ENCODE measurements at regions not wholly inside any gene's neighbourhood (a gene's known extent, or its start where the extent isn't known, plus 50 kb on each side); places are given as distances from the start of the nearest gene placed in this dataset.

DNA sequence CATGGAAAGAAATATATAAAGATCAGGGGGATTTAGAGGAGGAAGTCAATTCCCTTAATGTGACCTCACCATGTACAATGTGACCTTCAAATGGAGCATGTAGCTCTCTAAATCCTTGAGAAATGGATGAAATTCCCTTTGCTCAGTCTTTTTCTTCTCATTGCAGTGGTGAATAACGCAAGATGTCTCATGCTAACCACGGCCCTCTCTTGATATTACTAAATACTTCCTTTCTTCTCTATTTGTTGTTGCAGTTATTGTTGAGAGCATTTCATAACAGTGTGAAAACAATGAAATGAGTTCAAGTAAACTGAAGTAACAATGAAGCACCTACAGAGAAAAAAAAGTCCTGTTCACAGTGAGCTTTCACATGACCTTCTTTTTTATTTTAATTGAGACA lies 55.6 kb downstream of the ZNF281 start:
- FAIRE-seq (no peak), DNase-seq (no peak)
- Histone ChIP-seq H3K36me3 (ENCODE audit: control insufficient read depth in 2 of 3, insufficient read depth in 3 of 3, low read length in 3 of 3) (no peaks in the 10 kb centered on the region), H3K27me3 (ENCODE audit: control insufficient read depth, insufficient read depth, low read length) (no peaks in the 10 kb centered on the region), H3K9ac (ENCODE audit: low read length in 3 of 3) (no peak overlapping the region), H3K4me1 (ENCODE audit: control insufficient read depth in 2 of 3, insufficient read depth in 2 of 3, low read depth in 1 of 3, low read length in 3 of 3) (no peaks in the 10 kb centered on the region), H3K4me3 (ENCODE audit: low read length in 3 of 3) (no peak overlapping the region), H3K9me3 (ENCODE audit: control insufficient read depth in 2 of 3, insufficient read depth in 1 of 3, low read length in 3 of 3) (no peaks in the 10 kb centered on the region), H3K27ac (ENCODE audit: low read depth in 2 of 2, low read length in 2 of 2) (no peak overlapping the region)
- TF ChIP-seq, protein P1, sequence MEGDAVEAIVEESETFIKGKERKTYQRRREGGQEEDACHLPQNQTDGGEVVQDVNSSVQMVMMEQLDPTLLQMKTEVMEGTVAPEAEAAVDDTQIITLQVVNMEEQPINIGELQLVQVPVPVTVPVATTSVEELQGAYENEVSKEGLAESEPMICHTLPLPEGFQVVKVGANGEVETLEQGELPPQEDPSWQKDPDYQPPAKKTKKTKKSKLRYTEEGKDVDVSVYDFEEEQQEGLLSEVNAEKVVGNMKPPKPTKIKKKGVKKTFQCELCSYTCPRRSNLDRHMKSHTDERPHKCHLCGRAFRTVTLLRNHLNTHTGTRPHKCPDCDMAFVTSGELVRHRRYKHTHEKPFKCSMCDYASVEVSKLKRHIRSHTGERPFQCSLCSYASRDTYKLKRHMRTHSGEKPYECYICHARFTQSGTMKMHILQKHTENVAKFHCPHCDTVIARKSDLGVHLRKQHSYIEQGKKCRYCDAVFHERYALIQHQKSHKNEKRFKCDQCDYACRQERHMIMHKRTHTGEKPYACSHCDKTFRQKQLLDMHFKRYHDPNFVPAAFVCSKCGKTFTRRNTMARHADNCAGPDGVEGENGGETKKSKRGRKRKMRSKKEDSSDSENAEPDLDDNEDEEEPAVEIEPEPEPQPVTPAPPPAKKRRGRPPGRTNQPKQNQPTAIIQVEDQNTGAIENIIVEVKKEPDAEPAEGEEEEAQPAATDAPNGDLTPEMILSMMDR (IDR thresholded peaks at IDR 0.05; ENCODE audit: borderline replicate concordance, extremely low read depth, insufficient read depth), result no peak
- intact Hi-C loops (cut with DNase I), result no loop called here

DNA sequence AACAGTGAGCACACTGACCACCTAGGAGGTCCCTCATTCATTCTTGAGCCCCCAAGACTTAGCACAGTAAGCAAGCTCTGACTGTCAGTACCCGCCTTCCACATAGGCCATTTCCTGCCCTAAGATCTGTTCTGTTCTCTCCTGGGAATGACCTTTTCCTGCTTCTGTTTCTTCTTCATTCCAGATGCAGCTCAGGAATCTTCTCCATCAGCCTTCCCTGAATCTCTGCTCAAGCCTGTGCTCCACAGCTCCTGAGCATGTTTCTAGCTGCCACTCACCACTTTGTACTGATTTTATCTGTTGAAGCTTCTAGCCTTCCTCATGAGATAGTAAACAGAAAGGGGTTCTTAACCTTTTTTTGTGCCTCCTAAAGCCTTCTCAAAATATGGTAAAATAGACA lies 56.6 kb downstream of the ZNF281 start:
- no peaks in the 10 kb centered on the region for H3K36me3 ChIP-seq (ENCODE audit: control insufficient read depth in 2 of 3, insufficient read depth in 3 of 3, low read length in 3 of 3)
- H3K9me3 ChIP-seq (ENCODE audit: control insufficient read depth in 2 of 3, insufficient read depth in 1 of 3, low read length in 3 of 3), result no peaks in the 10 kb centered on the region
- no peak for DNase-seq
- no peaks in the 10 kb centered on the region for H3K27me3 ChIP-seq (ENCODE audit: control insufficient read depth, insufficient read depth, low read length)
- no peaks in the 10 kb centered on the region for H3K4me1 ChIP-seq (ENCODE audit: control insufficient read depth in 2 of 3, insufficient read depth in 2 of 3, low read depth in 1 of 3, low read length in 3 of 3)
- intact Hi-C loops (cut with DNase I), result no loop called here
- H3K27ac ChIP-seq (ENCODE audit: low read depth in 2 of 2, low read length in 2 of 2), result no peak overlapping the region
- no peak overlapping the region for H3K9ac ChIP-seq (ENCODE audit: low read length in 3 of 3)
- TF ChIP-seq, protein P1 (IDR thresholded peaks at IDR 0.05; ENCODE audit: borderline replicate concordance, extremely low read depth, insufficient read depth), result no peak
- FAIRE-seq, result no peak
- H3K4me3 ChIP-seq (ENCODE audit: low read length in 3 of 3), result no peak overlapping the region

DNA sequence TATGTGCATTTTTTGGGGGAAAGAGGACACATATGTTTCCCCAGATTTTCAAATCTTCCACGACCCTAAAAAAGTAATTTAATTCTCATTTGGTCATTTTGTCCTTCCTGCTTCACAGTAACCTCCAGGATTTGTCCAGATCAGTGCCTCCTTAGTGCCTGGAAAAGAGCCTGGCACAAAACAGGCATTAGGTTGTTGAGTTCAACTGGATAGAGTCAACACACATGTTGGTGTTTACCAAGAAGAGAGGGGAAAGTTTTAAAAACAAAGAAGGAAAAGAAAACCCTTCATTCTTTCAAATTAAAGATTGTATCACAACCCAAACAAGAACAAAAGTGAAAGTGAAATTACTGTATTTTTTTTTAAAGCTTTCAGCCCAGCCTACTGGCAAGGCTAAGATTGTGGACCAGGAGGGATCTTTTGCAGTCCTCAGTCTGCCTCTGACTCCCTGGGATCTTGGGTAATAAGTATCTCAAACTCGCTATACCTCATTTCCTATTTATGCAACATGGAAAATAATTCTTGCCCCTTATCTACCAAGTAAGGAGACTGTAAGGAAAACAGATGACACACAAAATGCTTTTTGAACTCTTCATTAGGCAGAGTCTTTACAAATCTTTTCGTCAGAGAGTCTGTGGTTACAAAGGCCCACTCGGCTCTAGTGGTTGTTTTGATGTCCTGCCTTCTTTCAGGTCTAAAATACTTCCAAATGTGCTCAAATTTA lies 57.8 kb downstream of the ZNF281 start:
- no peak overlapping the region for H3K9ac ChIP-seq (ENCODE audit: low read length in 3 of 3)
- no peaks in the 10 kb centered on the region for H3K4me1 ChIP-seq (ENCODE audit: control insufficient read depth in 2 of 3, insufficient read depth in 2 of 3, low read depth in 1 of 3, low read length in 3 of 3)
- H3K27me3 ChIP-seq (ENCODE audit: control insufficient read depth, insufficient read depth, low read length), result no peaks in the 10 kb centered on the region
- FAIRE-seq, result no peak
- TF ChIP-seq, protein P1 (IDR thresholded peaks at IDR 0.05; ENCODE audit: borderline replicate concordance, extremely low read depth, insufficient read depth), result no peak
- no peak overlapping the region for H3K4me3 ChIP-seq (ENCODE audit: low read length in 3 of 3)
- no peaks in the 10 kb centered on the region for H3K9me3 ChIP-seq (ENCODE audit: control insufficient read depth in 2 of 3, insufficient read depth in 1 of 3, low read length in 3 of 3)
- H3K27ac ChIP-seq (ENCODE audit: low read depth in 2 of 2, low read length in 2 of 2), result no peak overlapping the region
- DNase-seq, result no peak
- no peaks in the 10 kb centered on the region for H3K36me3 ChIP-seq (ENCODE audit: control insufficient read depth in 2 of 3, insufficient read depth in 3 of 3, low read length in 3 of 3)
- intact Hi-C loops (cut with DNase I), result no loop called here

DNA sequence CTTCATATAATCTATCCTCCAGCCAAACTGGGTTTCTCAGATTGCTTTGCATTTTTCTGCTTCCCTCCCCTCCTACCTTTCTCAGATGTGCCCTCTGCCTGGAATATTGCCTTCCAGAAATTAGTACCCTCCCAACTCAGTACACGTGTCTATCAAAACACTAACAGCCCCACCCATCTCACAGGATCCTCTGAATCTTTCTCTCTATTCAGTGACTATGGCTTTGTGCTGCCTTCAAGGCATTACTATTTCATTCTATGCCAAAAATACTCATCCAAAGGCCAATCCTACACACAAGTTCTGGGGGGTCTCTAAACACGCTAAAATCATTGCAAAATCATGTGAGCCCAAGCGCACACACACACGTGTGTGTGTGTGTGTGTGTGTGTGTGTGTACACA lies 58.4 kb downstream of the ZNF281 start:
- Histone ChIP-seq H3K4me1 (ENCODE audit: control insufficient read depth in 2 of 3, insufficient read depth in 2 of 3, low read depth in 1 of 3, low read length in 3 of 3) (no peaks in the 10 kb centered on the region), H3K4me3 (ENCODE audit: low read length in 3 of 3) (no peak overlapping the region), H3K27ac (ENCODE audit: low read depth in 2 of 2, low read length in 2 of 2) (no peak overlapping the region), H3K36me3 (ENCODE audit: control insufficient read depth in 2 of 3, insufficient read depth in 3 of 3, low read length in 3 of 3) (no peaks in the 10 kb centered on the region), H3K27me3 (ENCODE audit: control insufficient read depth, insufficient read depth, low read length) (no peaks in the 10 kb centered on the region), H3K9me3 (ENCODE audit: control insufficient read depth in 2 of 3, insufficient read depth in 1 of 3, low read length in 3 of 3) (no peaks in the 10 kb centered on the region), H3K9ac (ENCODE audit: low read length in 3 of 3) (no peak overlapping the region)
- intact Hi-C loops (cut with DNase I), result no loop called here
- DNase-seq (no peak), FAIRE-seq (no peak)
- TF ChIP-seq, protein P1 (IDR thresholded peaks at IDR 0.05; ENCODE audit: borderline replicate concordance, extremely low read depth, insufficient read depth), result no peak

All from kidney (tissue), 13 donors.